NT2/D1 (cell line): ENCODE measurements at regions not wholly inside any gene's neighbourhood (a gene's known extent, or its start where the extent isn't known, plus 50 kb on each side); places are given as distances from the start of the nearest gene placed in this dataset.

ENCODE experiments used
- SUZ12 ChIP-seq: IDR thresholded peaks from 2 replicates; pipeline ENCODE4 v1.6.1; 2011; ENCODE audit not compliant: insufficient read length, insufficient read depth; ENCODE audit errors: extremely low read depth
- YY1 ChIP-seq: IDR thresholded peaks from 2 replicates; pipeline ENCODE4 v1.6.1; 2011; ENCODE audit not compliant: insufficient read length, insufficient read depth
- ZNF274 ChIP-seq: IDR thresholded peaks from 2 replicates; pipeline ENCODE4 v1.6.1; 2011; ENCODE audit warnings: mild to moderate bottlenecking, low read depth, low read length

- TF ChIP-seq SUZ12 = no peak
- TF ChIP-seq ZNF274 = no peak
- no peak for TF ChIP-seq YY1
These were observed 1084.6 kb upstream of the TMEFF2 start for GRCh38 chr2:193279361-193279760.
